Loucy (cell line): ENCODE measurements at regions not wholly inside any gene's neighbourhood (a gene's known extent, or its start where the extent isn't known, plus 50 kb on each side); places are given as distances from the start of the nearest gene placed in this dataset.

Experiments used
- H2AFZ ChIP-seq: fragments of 200-600 bp; sonication (generic); 2 replicates; pipeline ENCODE4 v1.6.0; 2016; ENCODE audit warnings: antibody characterized with exemption, mild to moderate bottlenecking, low read length, moderate library complexity
- H3F3A ChIP-seq: fragments of 200-600 bp; 2 replicates; pipeline ENCODE4 v1.6.0; 2016; ENCODE audit warnings: antibody characterized with exemption, low read depth, mild to moderate bottlenecking
- H3K27me3 ChIP-seq: fragments of 200-600 bp; sonication (generic); 2 replicates; pipeline ENCODE4 v1.6.1; 2014; ENCODE audit warnings: low read length, mild to moderate bottlenecking; ENCODE audit not compliant: insufficient read depth, poor library complexity, severe bottlenecking
- H3K36me3 ChIP-seq: fragments of 200-600 bp; sonication (generic); 2 replicates; pipeline ENCODE4 v1.6.1; 2016; ENCODE audit warnings: low read length; ENCODE audit not compliant: insufficient read depth
- H3K4me1 ChIP-seq: fragments of 200-600 bp; sonication (generic); 2 replicates; pipeline ENCODE4 v1.5.1; 2014; ENCODE audit warnings: low read length, mild to moderate bottlenecking; ENCODE audit not compliant: insufficient read depth, poor library complexity, severe bottlenecking
- H3K4me2 ChIP-seq: fragments of 200-600 bp; sonication (generic); 2 replicates; pipeline ENCODE4 v1.6.0; 2014; ENCODE audit warnings: antibody characterized with exemption, low read length, low read depth, mild to moderate bottlenecking; ENCODE audit not compliant: poor library complexity, severe bottlenecking
- H3K4me3 ChIP-seq: fragments of 200-600 bp; sonication (generic); 2 replicates; pipeline ENCODE4 v1.5.1; 2014; ENCODE audit warnings: low read length, mild to moderate bottlenecking, mixed read lengths; ENCODE audit not compliant: poor library complexity, severe bottlenecking
- H3K79me2 ChIP-seq: fragments of 200-600 bp; sonication (generic); 2 replicates; pipeline ENCODE4 v1.6.1; 2014; ENCODE audit warnings: low read length; ENCODE audit not compliant: insufficient read depth
- H3K9ac ChIP-seq: fragments of 200-600 bp; sonication (generic); 2 replicates; pipeline ENCODE4 v1.6.0; 2014; ENCODE audit warnings: mild to moderate bottlenecking, low read depth, low read length, moderate library complexity; ENCODE audit not compliant: poor library complexity, severe bottlenecking
- H3K9me2 ChIP-seq: fragments of 200-600 bp; sonication (generic); replicated peaks from 2 replicates; pipeline ENCODE4 v1.6.1; 2016; ENCODE audit warnings: low read depth, low read length, mixed read lengths
- H3K9me3 ChIP-seq: fragments of 200-600 bp; sonication (generic); 2 replicates; pipeline ENCODE4 v1.6.1; 2014; ENCODE audit warnings: mild to moderate bottlenecking, antibody characterized with exemption, low read length, low read depth; ENCODE audit not compliant: insufficient read depth
- H4K20me1 ChIP-seq: fragments of 200-600 bp; sonication (generic); 2 replicates; pipeline ENCODE4 v1.6.0; 2014; ENCODE audit warnings: antibody characterized with exemption, low read length, mild to moderate bottlenecking; ENCODE audit not compliant: insufficient read depth, poor library complexity, severe bottlenecking
- CTCF ChIP-seq: fragments of 200-600 bp; sonication (generic); conservative IDR thresholded peaks from 2 replicates; pipeline ENCODE4 v1.5.1; 2014; ENCODE audit warnings: mild to moderate bottlenecking, antibody characterized with exemption, low read length
- EZH2phosphoT487 ChIP-seq: fragments of 200-600 bp; IDR thresholded peaks from 2 replicates; pipeline ENCODE4 v1.6.1; 2018; ENCODE audit warnings: antibody characterized with exemption, mild to moderate bottlenecking, moderate library complexity, borderline replicate concordance

- Histone ChIP-seq H3K4me2 (no peak overlapping the region), H3K9ac (no peak overlapping the region), H3K9me2 (no peaks in the 10 kb centered on the region), H3K4me3 (no peak overlapping the region), H3K9me3 (no peaks in the 10 kb centered on the region), H3K27me3 (no peaks in the 10 kb centered on the region), H3K4me1 (no peaks in the 10 kb centered on the region), H3K36me3 (no peaks in the 10 kb centered on the region), H4K20me1 (no peaks in the 10 kb centered on the region), H3F3A (no peaks in the 10 kb centered on the region), H2AFZ (no peak overlapping the region), H3K79me2 (no peaks in the 10 kb centered on the region)
- TF ChIP-seq EZH2phosphoT487, result no peak
- TF ChIP-seq CTCF, result no peak
Measured at GRCh38 chr10:59517341-59517899, 155.1 kb upstream of the FAM13C start.

- no peak for TF ChIP-seq EZH2phosphoT487
- TF ChIP-seq CTCF, result no peak
- Histone ChIP-seq H3K9me3 (no peaks in the 10 kb centered on the region), H3K4me3 (no peak overlapping the region), H3K4me1 (no peaks in the 10 kb centered on the region), H3K4me2 (no peak overlapping the region), H3K36me3 (no peaks in the 10 kb centered on the region), H3K9ac (no peak overlapping the region), H3K79me2 (no peaks in the 10 kb centered on the region), H3K9me2 (no peaks in the 10 kb centered on the region), H4K20me1 (no peaks in the 10 kb centered on the region), H2AFZ (no peak overlapping the region), H3K27me3 (no peaks in the 10 kb centered on the region), H3F3A (no peaks in the 10 kb centered on the region)
Measured at GRCh38 chr10:59513558-59513957, 151.2 kb upstream of the FAM13C start.

GRCh38 chr10:59512951-59513350, 150.6 kb upstream of the FAM13C start:
- no peaks in the 10 kb centered on the region for H3K36me3 ChIP-seq
- TF ChIP-seq CTCF (no peak), EZH2phosphoT487 (no peak)
- no peaks in the 10 kb centered on the region for H3K9me2 ChIP-seq

More at GRCh38 chr10:59512951-59513350, 150.6 kb upstream of the FAM13C start:
- Histone ChIP-seq H3K9ac (no peak overlapping the region), H2AFZ (no peak overlapping the region), H3K9me3 (no peaks in the 10 kb centered on the region), H3K4me3 (no peak overlapping the region), H3K4me1 (no peaks in the 10 kb centered on the region), H3K79me2 (no peaks in the 10 kb centered on the region), H3K27me3 (no peaks in the 10 kb centered on the region), H3K4me2 (no peak overlapping the region), H4K20me1 (no peaks in the 10 kb centered on the region), H3F3A (no peaks in the 10 kb centered on the region)
